HCT116 (cell line): ENCODE measurements at regions not wholly inside any gene's neighbourhood (a gene's known extent, or its start where the extent isn't known, plus 50 kb on each side); places are given as distances from the start of the nearest gene placed in this dataset.
A peak's percentile ranks its signal among the peaks of the same experiment; 100 is the strongest.

Experiments
- ATAC-seq: fragments of 200-7000 bp; cut with Tn5 transposase; 2 replicates; pipeline ENCODE4 v1.9.1; 2020; ENCODE audit warnings: mild to moderate bottlenecking, moderate library complexity
- BruUV-seq: library from RNA; stranded (reverse); fragments of 400-500 nt; replicated peaks from 2 replicates; lab custom pipeline; 2021; lab: Mats Ljungman, UMichigan
- CTCF ChIA-PET: fragments of 300-600 bp; sonication (Branson Sonifier 250); formaldehyde crosslinking; loops from one replicate; lab custom pipeline; 2021; ENCODE audit warnings: antibody characterized with exemption; lab: Charles Lee
- POLR2A ChIA-PET: fragments of 300-600, 350-600 bp; sonication (Branson Sonifier 250); formaldehyde crosslinking; loops from one replicate; lab custom pipeline; 2021; ENCODE audit warnings: antibody characterized with exemption; lab: Charles Lee
- RAD21 ChIA-PET, 2 experiments: fragments of 300-600 bp; sonication (Branson Sonifier 250); formaldehyde crosslinking; loops; one replicate each; lab custom pipeline; 2023; ENCODE audit warnings: low total read pairs in 2 of 2; ENCODE audit not compliant: uncharacterized antibody in 2 of 2, unreplicated experiment in 2 of 2, low non-redundant PET in 1 of 2; lab: Charles Lee
- DNase-seq: peaks from one replicate; pipeline ENCODE4 v3.0.0-alpha.2; 2010; ENCODE audit warnings: low read depth, low spot score
- H2AFZ ChIP-seq: fragments of 200-600 bp; shearing (Covaris generic), sonication (generic); 2 replicates; pipeline ENCODE4 v1.6.1; 2017; ENCODE audit warnings: low read depth, mixed run types, mixed read lengths, antibody characterized with exemption, low read length; ENCODE audit not compliant: poor library complexity, severe bottlenecking
- H3K27ac ChIP-seq: 2 replicates; pipeline ENCODE4 v1.5.1; 2012; ENCODE audit warnings: low read depth, low read length
- H3K27me3 ChIP-seq: fragments of 200-600 bp; sonication (generic); 2 replicates; pipeline ENCODE4 v1.6.1; 2016; ENCODE audit warnings: mixed run types, low read length, mixed read lengths; ENCODE audit not compliant: insufficient read depth
- H3K36me3 ChIP-seq, 2 experiments: fragments of 200-500 bp in 1 of 2; fragments of 200-600 bp in 1 of 2; sonication (Bioruptor generic) in 1 of 2; sonication (generic) in 1 of 2; 2 replicates each; pipeline versions ENCODE4 v1.5.1 to v1.6.1; 2014 to 2016; ENCODE audit warnings: low read length in 2 of 2, inconsistent platforms in 1 of 2, mixed read lengths in 1 of 2, mixed run types in 1 of 2; ENCODE audit not compliant: insufficient read depth in 2 of 2, control insufficient read depth in 1 of 2
- H3K4me1 ChIP-seq, 2 experiments: fragments of 200-600 bp in 1 of 2; sonication (generic) in 1 of 2; 2 replicates each; pipeline versions ENCODE4 v1.5.1 to v1.6.1; 2012 to 2017; ENCODE audit warnings: low read length in 2 of 2, inconsistent platforms in 1 of 2, mild to moderate bottlenecking in 1 of 2, mixed read lengths in 1 of 2, mixed run types in 1 of 2, moderate library complexity in 1 of 2; ENCODE audit not compliant: insufficient read depth in 2 of 2, control insufficient read depth in 1 of 2
- H3K4me2 ChIP-seq: fragments of 200-600 bp; sonication (generic); 2 replicates; pipeline ENCODE4 v1.6.1; 2017; ENCODE audit warnings: mixed run types, low read length, mixed read lengths
- H3K4me3 ChIP-seq, 2 experiments: fragments of 200-600 bp in 1 of 2; sonication (generic) in 1 of 2; replicated peaks in 1 of 2; 2 replicates each; pipeline ENCODE4 v1.5.1; 2011 to 2016; ENCODE audit warnings: low read length in 2 of 2, control low read depth in 1 of 2, low read depth in 1 of 2, mild to moderate bottlenecking in 1 of 2, mixed read lengths in 1 of 2, mixed run types in 1 of 2
- H3K79me2 ChIP-seq: fragments of 200-600 bp; sonication (generic); 2 replicates; pipeline ENCODE4 v1.6.1; 2017; ENCODE audit warnings: mild to moderate bottlenecking, mixed run types, low read length, moderate library complexity, mixed read lengths; ENCODE audit not compliant: insufficient read depth
- H3K9ac ChIP-seq: fragments of 200-600 bp; sonication (generic); 2 replicates; pipeline ENCODE4 v1.6.1; 2016; ENCODE audit warnings: low read length, mixed read lengths
- H3K9me2 ChIP-seq: fragments of 200-600 bp; sonication (generic), shearing (Covaris generic); 2 replicates; pipeline ENCODE4 v1.6.1; 2017; ENCODE audit warnings: mixed run types, mild to moderate bottlenecking, moderate library complexity; ENCODE audit not compliant: insufficient read depth
- H3K9me3 ChIP-seq, 2 experiments: fragments of 200-500 bp in 1 of 2; fragments of 200-600 bp in 1 of 2; sonication (Bioruptor generic) in 1 of 2; sonication (generic) in 1 of 2; 2 replicates each; pipeline ENCODE4 v1.6.1; 2014 to 2017; ENCODE audit warnings: low read length in 2 of 2, mixed read lengths in 2 of 2, inconsistent platforms in 1 of 2, low read depth in 1 of 2, mild to moderate bottlenecking in 1 of 2, mixed run types in 1 of 2, moderate library complexity in 1 of 2; ENCODE audit not compliant: control insufficient read depth in 1 of 2, insufficient read depth in 1 of 2
- H4K20me1 ChIP-seq: fragments of 200-600 bp; sonication (generic), shearing (Covaris generic); 2 replicates; pipeline ENCODE4 v1.6.1; 2017; ENCODE audit warnings: mixed run types, mild to moderate bottlenecking, moderate library complexity; ENCODE audit not compliant: insufficient read depth
- CBX3 ChIP-seq: IDR thresholded peaks from 2 replicates; pipeline ENCODE4 v1.6.1; 2012; ENCODE audit warnings: low read depth
- CEBPB ChIP-seq: IDR thresholded peaks from 2 replicates; pipeline ENCODE4 v1.6.1; 2012; ENCODE audit warnings: low read depth
- ELF1 ChIP-seq: IDR thresholded peaks from 2 replicates; pipeline ENCODE4 v1.6.1; 2012; ENCODE audit warnings: low read depth, borderline replicate concordance
- EZH2phosphoT487 ChIP-seq: fragments of 200-600 bp; IDR thresholded peaks from 2 replicates; pipeline ENCODE4 v1.6.1; 2018; ENCODE audit warnings: antibody characterized with exemption, borderline replicate concordance
- FOSL1 ChIP-seq: IDR thresholded peaks from 2 replicates; pipeline ENCODE4 v1.6.1; 2012; ENCODE audit warnings: low read depth
- JUND ChIP-seq: IDR thresholded peaks from 2 replicates; pipeline ENCODE4 v1.6.1; 2012
- MAX ChIP-seq: IDR thresholded peaks from 2 replicates; pipeline ENCODE4 v1.6.1; 2012
- POLR2A ChIP-seq: IDR thresholded peaks from 2 replicates; pipeline ENCODE4 v1.7.0; 2011; ENCODE audit warnings: borderline replicate concordance; ENCODE audit not compliant: insufficient read depth, insufficient read length; ENCODE audit errors: extremely low read depth
- POLR2AphosphoS5 ChIP-seq: IDR thresholded peaks from 2 replicates; pipeline ENCODE4 v1.6.1; 2011; ENCODE audit warnings: mild to moderate bottlenecking, low read depth, low read length, moderate library complexity
- RAD21 ChIP-seq: IDR thresholded peaks from 2 replicates; pipeline ENCODE4 v1.6.1; 2012; ENCODE audit warnings: low read depth, mild to moderate bottlenecking
- SP1 ChIP-seq: IDR thresholded peaks from 2 replicates; pipeline ENCODE4 v1.6.1; 2012; ENCODE audit warnings: low read depth
- SRF ChIP-seq: IDR thresholded peaks from 2 replicates; pipeline ENCODE4 v1.6.1; 2012; ENCODE audit warnings: low read depth
- TCF7L2 ChIP-seq: IDR thresholded peaks from 2 replicates; pipeline ENCODE4 v1.7.0; 2011; ENCODE audit warnings: borderline replicate concordance, inconsistent platforms; ENCODE audit not compliant: insufficient read depth, insufficient read length; ENCODE audit errors: extremely low read depth
- YY1 ChIP-seq: IDR thresholded peaks from 2 replicates; pipeline ENCODE4 v1.6.1; 2011; ENCODE audit warnings: low read length, low read depth, moderate library complexity, mild to moderate bottlenecking; ENCODE audit not compliant: insufficient replicate concordance; ENCODE audit errors: extremely low read depth
- ZFX ChIP-seq: fragments of 450-650 bp; IDR thresholded peaks from 2 replicates; pipeline ENCODE4 v1.6.1; 2017
- ZNF274 ChIP-seq: fragments of 200-500 bp; sonication (Bioruptor generic); IDR thresholded peaks from 2 replicates; pipeline ENCODE4 v1.6.1; 2014; ENCODE audit warnings: mild to moderate bottlenecking, low read depth, low read length, inconsistent platforms
- intact Hi-C: fragments of 100-400 bp; cut with micrococcal nuclease; formaldehyde crosslinking; loops from 2 replicates; pipeline ENCODE4 v1.10.0; 2022

DNA sequence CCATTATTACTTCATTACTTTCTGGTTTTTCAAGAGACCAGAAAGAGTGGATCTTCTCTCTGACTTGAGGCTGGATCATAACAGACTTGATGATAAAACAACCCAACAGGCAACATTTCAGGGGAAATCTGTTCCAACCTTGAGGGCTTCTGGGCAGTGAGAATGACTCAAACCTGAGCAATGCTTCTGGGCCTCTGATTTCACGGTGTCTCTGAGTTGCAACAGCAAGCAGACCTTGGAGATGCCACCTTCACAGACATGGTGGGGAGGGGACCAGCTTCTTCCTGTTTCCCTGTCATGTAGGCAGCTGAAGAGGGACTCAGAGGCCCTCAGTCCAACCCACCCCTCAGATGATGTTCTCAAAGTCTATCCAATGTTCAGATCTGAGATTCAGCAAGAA is 104.0 kb downstream of the ABHD5 start:
- BruUV-seq, result no TSS peak
- no peak overlapping the region for H3K27ac ChIP-seq
- intact Hi-C loops, result no loop called here
- no peak overlapping the region for H2AFZ ChIP-seq
- H3K9me2 ChIP-seq, result no peaks in the 10 kb centered on the region
- RAD21 ChIA-PET, result no interaction called here
- no peak for ATAC-seq
- TF ChIP-seq POLR2A (no peak), JUND (peak; percentile 61; the same call in 1 of the 2 replicates), SRF (no peak), CEBPB (peak; percentile 86), YY1 (no peak), POLR2AphosphoS5 (peak; percentile 21; the same call in 1 of the 2 replicates), ZNF274 (no peak), TCF7L2 (no peak), FOSL1 (peak; percentile 55), MAX (peak; percentile 25; the same call in 1 of the 2 replicates), SP1 (peak; percentile 35; the same call in 1 of the 2 replicates), ZFX (no peak), ELF1 (no peak), RAD21 (no peak), EZH2phosphoT487 (no peak), CBX3 (peak; percentile 47; the same call in 1 of the 2 replicates)
- TF ChIP-seq, all 23 proteins: peak for 7
- DNase-seq, result peak; percentile 19
- Histone ChIP-seq H4K20me1 (no peaks in the 10 kb centered on the region), H3K9me3 (no peaks in the 10 kb centered on the region), H3K4me3 (no peak overlapping the region), H3K27me3 (peaks cover 18% of the 10 kb centered on the region; the same call in 1 of the 2 replicates), H3K79me2 (no peaks in the 10 kb centered on the region), H3K9ac (no peak overlapping the region), H3K36me3 (no peaks in the 10 kb centered on the region), H3K4me2 (no peak overlapping the region), H3K4me1 (peaks cover 0 to 14% of the 10 kb centered on the region in 2 experiments; a peak in 1 of 4 replicates)
- ChIA-PET CTCF (interaction anchor here (1.2 kb wide), 1 partner anchor 84 kb away, joined by 3 read pairs; no protein-coding TSS in a partner anchor), POLR2A (no interaction called here)
